Endothelial cell (in vitro differentiated cells): ENCODE measurements at regions not wholly inside any gene's neighbourhood (a gene's known extent, or its start where the extent isn't known, plus 50 kb on each side); places are given as distances from the start of the nearest gene placed in this dataset.

Experiments
- DNase-seq: peaks from one replicate; pipeline ENCODE4 v3.0.0; 2021; ENCODE audit warnings: low spot score
- H3K27ac Mint-ChIP-seq: one replicate; pipeline ENCODE4 v1.8.0; 2021; ENCODE audit warnings: mixed read lengths, inconsistent platforms; ENCODE audit not compliant: unreplicated experiment
- H3K27me3 Mint-ChIP-seq: one replicate; pipeline ENCODE4 v1.8.0; 2021; ENCODE audit warnings: mild to moderate bottlenecking, moderate library complexity, mixed read lengths, inconsistent platforms; ENCODE audit not compliant: unreplicated experiment
- H3K36me3 Mint-ChIP-seq: one replicate; pipeline ENCODE4 v1.8.0; 2021; ENCODE audit warnings: mild to moderate bottlenecking, low read depth, mixed read lengths, inconsistent platforms; ENCODE audit not compliant: unreplicated experiment
- H3K4me1 Mint-ChIP-seq: one replicate; pipeline ENCODE4 v1.8.0; 2021; ENCODE audit warnings: mild to moderate bottlenecking, mixed read lengths, inconsistent platforms; ENCODE audit not compliant: unreplicated experiment
- H3K4me3 Mint-ChIP-seq: one replicate; pipeline ENCODE4 v1.8.0; 2021; ENCODE audit warnings: mild to moderate bottlenecking, mixed read lengths, inconsistent platforms; ENCODE audit not compliant: unreplicated experiment
- H3K9me3 Mint-ChIP-seq: one replicate; pipeline ENCODE4 v1.8.0; 2021; ENCODE audit warnings: mixed read lengths, inconsistent platforms; ENCODE audit not compliant: unreplicated experiment
- CTCF ChIP-seq: fragments of 200-600 bp; sonication (generic); IDR thresholded peaks from one replicate; pipeline ENCODE4 v1.5.0; 2021; ENCODE audit warnings: antibody characterized with exemption; ENCODE audit not compliant: unreplicated experiment

DNA sequence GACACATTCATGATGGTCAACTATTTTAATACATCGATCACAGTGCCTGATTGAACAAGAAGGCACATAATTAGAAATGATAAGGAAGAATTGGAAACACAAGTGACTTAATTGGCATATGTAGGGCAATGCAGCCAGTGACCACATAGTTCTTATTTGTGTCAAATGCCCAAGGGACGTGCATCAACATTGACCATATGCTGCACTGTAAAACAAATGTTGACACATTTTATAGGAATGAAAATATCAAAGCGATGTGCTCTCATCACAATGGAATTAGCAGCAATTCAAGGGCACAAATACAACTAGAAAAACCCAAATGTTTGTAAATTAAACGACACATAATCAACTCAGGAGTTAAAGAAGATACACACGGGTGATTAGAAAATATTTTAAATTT, 948.3 kb upstream of the PRKX start:
- Mint-ChIP-seq H3K27ac (no peak overlapping the region), H3K9me3 (no peaks in the 10 kb centered on the region), H3K4me1 (no peaks in the 10 kb centered on the region), H3K36me3 (no peaks in the 10 kb centered on the region), H3K4me3 (no peak overlapping the region), H3K27me3 (no peaks in the 10 kb centered on the region)
- no peak for DNase-seq
- no peak for TF ChIP-seq CTCF

DNA sequence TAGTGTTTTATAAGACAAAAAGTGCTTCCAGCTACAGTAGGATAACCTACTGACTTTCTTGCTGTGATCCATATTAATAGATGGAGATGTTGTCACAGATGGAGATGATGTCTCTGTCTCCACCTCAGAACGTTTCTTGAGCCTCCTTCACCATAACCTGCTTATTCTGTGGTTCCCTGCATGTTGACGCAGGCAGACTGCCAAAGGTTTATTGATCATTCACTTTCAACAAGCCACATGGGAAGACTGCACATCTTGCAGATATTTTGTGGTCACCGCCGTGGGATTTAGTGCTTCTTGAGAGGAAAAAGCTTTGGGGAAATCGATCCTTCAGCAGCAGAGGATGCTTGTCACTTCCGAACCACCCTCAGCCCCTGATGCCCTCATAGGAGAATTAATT, 943.0 kb upstream of the PRKX start:
- H3K4me3 Mint-ChIP-seq: no peak overlapping the region
- no peaks in the 10 kb centered on the region for H3K4me1 Mint-ChIP-seq
- H3K27me3 Mint-ChIP-seq: no peaks in the 10 kb centered on the region
- no peak for TF ChIP-seq CTCF
- DNase-seq: no peak
- no peaks in the 10 kb centered on the region for H3K36me3 Mint-ChIP-seq
- no peak overlapping the region for H3K27ac Mint-ChIP-seq
- H3K9me3 Mint-ChIP-seq: no peaks in the 10 kb centered on the region

- no peak for TF ChIP-seq CTCF
- no peaks in the 10 kb centered on the region for H3K4me1 Mint-ChIP-seq
- no peak for DNase-seq
- no peak overlapping the region for H3K27ac Mint-ChIP-seq
- H3K36me3 Mint-ChIP-seq: no peaks in the 10 kb centered on the region
- no peaks in the 10 kb centered on the region for H3K9me3 Mint-ChIP-seq
- no peak overlapping the region for H3K4me3 Mint-ChIP-seq
- no peaks in the 10 kb centered on the region for H3K27me3 Mint-ChIP-seq
These were observed 942.3 kb upstream of the PRKX start for GRCh38 chrX:4655743-4656142.

GRCh38 chrX:4642114-4642513, 928.7 kb upstream of the PRKX start:
- no peak for DNase-seq
- Mint-ChIP-seq H3K9me3 (no peaks in the 10 kb centered on the region), H3K27ac (no peak overlapping the region), H3K27me3 (no peaks in the 10 kb centered on the region), H3K36me3 (no peaks in the 10 kb centered on the region), H3K4me3 (no peak overlapping the region), H3K4me1 (no peaks in the 10 kb centered on the region)
- TF ChIP-seq CTCF: no peak

GRCh38 chrX:4638036-4638435, 924.6 kb upstream of the PRKX start:
- Mint-ChIP-seq H3K4me3 (no peak overlapping the region), H3K27ac (no peak overlapping the region), H3K9me3 (no peaks in the 10 kb centered on the region), H3K4me1 (no peaks in the 10 kb centered on the region), H3K27me3 (no peaks in the 10 kb centered on the region), H3K36me3 (no peaks in the 10 kb centered on the region)
- no peak for DNase-seq
- no peak for TF ChIP-seq CTCF
